ENCODE measurements at regions not wholly inside any gene's neighbourhood (a gene's known extent, or its start where the extent isn't known, plus 50 kb on each side); places are given as distances from the start of the nearest gene placed in this dataset.
"Not testable (repeated sequence)": the region's sequence is repeated elsewhere in the genome, so short reads cannot be mapped to it uniquely, and the experiment has no call there.

DNA sequence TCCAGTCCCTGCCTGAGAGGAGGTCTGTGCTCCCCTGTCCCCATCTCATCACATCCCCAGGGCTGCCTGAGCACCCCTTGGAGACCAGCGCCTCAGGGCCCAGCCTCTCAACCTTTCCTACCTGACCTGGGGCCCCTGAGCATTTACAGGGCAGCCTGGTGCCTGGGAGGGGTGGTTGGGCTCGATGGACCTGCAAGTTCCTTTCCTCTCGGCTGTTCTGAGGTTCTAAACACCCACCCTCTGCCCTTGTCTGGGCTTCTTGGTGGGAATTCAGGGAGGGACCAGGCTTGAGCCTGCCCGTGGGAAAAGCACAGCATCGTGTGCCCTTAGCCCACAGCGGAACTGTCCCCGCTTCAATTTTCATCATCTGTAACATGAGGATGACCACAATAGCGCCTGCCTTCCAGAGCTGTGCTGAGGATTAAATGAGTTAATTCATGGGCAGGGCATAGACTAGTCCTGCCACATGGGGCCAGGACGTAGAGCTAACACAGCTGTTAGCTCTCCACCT, 91.0 kb upstream of the SH3PXD2B start:
- no peak for DNase-seq

DNA sequence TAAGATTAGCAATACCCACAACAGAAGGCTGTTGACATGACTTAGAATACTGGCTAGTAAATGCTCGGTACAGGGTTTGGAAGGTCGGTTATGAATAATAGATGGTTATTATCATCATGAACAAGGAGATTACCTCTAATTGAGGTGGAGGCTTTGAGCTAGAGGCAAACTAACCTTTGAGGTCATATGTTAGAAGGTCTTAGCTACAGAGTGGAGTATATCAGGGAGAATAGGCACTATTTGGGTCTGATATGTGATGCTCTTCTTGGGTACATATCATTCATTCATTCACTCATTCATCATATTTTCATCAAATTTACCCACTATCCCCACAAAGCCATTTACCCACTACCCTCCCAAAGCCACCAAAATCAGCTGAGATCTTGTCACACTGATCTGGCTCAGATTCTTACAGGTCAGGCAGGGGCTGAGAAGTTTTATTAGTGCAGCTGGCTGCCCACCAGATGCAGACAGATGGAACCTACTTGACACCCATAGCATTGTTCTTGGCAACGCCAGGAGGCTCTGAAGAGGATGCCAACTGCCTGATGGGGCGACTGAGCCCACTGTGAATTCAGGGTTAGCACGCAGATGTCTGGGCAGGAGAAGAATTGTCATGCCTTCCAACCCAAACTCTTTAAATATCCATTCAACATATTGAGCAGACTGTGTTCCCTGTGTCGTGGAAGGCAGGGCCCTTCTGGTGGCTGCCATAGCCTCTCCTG, 90.2 kb upstream of the SH3PXD2B start:
- no peak for DNase-seq

DNA sequence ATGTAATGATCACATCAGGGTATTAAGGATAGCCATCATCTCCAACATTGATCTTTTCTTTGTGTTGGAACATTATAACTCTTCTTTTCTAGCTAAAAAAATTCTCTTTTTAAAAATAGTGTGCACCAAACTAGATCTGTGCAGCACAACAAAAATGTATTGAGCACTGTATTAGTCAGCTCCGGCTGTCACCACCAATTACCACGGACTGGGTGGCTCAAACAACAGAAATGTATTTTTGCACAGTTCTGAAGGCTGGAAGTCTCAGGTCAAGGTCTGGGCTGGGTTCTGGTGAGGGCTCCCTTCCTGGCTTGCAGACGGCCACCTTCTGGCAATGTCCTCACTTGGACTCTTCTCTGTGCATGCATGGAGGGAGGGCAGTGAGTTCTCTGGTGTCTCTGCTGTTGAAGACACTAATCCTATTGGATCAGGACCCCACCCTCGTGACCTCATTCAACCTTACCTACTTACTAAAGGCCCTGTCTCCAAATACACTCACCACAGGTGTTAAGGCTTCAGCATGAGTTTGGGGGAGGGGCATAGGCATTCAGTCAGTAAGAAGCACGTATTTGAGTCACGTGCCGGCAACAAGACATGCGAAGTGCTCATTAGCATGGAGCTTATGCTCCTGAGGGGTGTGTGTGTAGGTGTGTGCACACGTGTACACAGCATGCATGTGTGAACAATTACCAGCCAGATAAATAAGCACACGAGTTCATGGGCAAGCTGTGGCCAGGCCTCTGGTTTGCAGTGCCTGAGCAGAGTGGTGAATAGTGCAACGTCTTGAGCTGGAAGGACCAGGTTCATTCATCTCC, 89.4 kb upstream of the SH3PXD2B start:
- no peak for DNase-seq

DNA sequence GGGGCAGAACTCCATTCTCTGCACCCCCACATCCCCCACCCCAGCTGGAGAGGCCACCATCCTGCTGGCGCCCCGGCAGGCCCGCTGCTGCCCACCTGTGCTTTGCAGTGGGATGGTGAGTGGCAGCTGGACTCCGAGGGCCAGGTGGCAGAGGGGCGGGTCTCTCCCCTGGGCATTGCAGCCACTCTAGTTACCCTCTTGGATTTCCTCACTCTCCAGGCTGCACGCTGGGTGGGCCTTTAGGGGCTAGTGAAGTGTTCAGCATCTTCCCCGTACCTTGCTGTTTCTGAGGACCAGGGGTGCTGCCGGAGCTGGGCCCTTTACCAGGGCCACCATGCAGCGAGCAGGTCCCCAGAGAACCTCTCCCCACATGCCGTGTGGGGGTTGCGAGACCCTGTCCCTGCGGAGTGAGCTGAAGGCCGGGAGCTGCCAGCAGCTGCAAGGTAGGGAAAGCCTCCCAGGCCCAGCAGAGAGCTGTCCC, 88.4 kb upstream of the SH3PXD2B start:
- DNase-seq: no peak

DNA sequence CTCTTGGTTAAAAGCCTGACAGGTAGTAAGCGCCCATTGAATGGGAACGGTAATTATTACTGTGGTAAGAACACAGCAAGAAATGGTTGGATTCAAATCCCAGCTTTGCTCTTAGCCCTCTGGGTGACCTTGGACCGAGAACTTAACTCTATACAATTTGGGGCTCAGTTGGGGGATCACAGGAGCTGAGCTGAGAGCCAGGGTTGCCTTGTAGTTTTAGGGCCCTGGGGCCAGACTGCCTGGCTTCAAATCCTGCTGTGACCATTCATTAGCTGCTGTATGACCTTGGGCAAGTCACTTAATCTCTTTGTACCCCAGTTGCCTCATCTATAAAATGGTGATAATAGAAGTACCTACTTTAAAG, 87.4 kb upstream of the SH3PXD2B start:
- DNase-seq: no peak

DNA sequence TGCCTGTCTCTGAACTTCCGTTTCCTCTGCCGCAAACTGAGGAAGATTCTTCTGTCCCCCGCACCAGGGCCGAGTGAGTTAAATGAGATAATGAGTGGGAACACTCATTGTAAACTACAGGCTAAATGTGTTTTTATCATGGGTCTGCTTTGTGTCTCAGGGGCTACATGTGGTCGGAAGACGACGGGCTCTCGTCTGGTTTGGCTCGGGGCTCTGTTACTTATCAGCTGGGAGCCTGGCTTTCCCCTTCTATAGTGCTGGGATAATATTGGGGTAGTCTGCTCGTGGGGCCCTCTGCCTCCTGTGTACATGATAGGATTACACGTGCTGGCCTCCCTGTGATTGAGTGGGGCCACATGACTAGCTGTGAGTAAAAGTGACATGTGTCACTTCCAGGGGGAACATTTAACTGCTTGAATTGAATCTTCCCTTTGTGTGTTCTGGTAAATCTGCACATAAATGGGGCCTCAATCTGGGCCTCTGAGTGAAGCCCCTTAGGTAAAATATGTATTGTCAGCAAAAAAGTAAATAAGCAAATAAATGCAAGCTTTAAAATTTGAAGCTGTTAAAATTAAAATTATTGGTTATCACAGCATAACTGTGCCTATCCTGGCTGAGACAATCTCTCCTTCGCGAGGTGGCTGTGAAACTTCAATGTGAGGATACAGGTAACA, 86.9 kb upstream of the SH3PXD2B start:
- no peak for DNase-seq

DNA sequence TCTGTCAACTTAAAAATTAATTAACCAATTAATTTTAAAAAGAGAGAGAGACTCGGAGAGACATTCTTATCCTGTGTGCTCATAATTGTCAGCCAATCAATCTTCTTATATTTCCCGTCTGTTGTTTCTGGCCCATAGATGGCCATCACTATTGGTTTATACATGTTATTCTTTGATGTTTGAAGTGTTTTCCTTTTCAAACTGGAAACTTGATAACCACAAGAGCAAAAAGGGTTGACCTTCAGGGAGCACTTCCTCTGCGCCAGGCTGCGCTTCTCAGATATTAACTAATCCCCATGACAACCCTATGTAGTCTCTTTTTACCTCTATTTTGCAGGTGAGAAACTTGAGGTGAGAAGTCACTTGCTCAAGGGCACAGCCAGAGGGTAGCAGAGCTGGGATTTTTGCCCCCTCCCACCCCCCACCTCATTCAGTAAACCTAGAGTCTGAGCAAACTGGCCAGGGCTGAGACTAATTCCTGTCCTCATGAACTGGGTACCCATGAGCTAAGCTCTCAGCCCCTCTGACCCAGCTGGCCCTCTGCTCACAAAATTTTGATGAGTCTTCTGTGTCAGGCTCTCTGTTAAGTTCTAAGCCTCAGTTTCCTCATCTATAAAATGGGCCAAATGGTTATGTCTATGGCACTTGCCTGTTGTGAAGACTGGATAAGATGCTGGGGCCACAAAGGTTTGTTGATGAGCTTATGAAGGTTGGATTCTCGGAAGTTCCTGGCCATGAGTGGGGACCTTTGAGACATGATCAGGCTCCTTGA, 86.0 kb upstream of the SH3PXD2B start:
- no peak for DNase-seq

DNA sequence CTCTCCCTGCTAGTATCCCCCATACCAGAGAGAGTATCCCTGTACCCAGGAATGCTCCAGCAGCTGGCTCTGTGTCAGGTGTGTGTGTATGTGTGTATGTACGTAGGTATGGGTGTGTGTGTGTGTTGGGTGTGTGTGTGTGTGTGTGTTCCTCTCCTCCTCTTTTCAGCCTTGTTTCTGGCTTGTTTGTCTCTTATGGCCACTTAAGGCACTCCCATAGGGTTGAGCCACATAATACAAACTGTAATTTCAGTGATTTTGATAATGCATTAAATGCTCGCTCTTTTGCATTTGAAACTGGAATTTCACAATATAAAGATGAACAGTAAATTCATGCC, 80.8 kb upstream of the SH3PXD2B start:
- no peak for DNase-seq

DNA sequence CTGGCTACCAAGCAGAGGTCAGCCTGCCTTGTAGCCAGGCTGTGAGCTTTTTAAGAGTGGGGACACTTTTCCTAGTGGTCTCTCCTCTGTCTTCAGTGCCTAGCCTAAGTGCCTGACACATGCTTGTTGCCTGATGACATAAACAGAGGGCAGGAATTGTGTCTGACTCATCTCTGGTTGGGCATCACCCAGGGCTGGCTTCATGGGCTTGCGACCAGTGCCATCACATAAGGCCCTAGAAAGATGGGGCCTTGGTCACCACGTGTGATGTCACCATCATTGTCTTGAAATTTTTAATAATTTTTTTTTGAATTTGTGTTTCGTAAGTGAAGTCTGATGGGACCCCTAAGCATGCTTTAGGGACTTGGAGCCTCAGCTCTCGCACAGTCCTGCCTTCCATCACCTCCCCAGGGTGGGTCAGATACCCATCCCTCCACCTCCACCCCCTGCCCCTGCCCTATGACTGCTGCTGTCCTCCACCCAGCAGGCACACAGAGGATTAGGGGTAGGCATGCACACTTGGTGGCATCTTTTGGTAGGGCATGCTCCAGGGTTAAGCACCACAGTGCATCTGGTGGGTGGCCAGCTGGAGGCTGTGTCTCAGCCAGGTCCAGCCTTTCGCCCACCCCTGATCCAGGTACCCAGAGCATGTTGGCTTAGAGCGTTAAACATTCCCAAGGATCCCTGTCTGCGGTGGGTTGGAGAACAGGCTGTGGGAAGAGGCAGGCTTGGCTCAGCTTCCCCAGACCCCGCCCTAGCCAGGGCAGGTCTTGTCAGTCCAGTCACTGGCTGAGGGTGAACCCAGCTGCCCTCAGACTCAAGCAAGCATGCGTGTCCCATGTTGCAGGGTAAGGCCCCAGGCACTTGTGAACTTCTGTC, 80.1 kb upstream of the SH3PXD2B start:
- DNase-seq: no peak

DNA sequence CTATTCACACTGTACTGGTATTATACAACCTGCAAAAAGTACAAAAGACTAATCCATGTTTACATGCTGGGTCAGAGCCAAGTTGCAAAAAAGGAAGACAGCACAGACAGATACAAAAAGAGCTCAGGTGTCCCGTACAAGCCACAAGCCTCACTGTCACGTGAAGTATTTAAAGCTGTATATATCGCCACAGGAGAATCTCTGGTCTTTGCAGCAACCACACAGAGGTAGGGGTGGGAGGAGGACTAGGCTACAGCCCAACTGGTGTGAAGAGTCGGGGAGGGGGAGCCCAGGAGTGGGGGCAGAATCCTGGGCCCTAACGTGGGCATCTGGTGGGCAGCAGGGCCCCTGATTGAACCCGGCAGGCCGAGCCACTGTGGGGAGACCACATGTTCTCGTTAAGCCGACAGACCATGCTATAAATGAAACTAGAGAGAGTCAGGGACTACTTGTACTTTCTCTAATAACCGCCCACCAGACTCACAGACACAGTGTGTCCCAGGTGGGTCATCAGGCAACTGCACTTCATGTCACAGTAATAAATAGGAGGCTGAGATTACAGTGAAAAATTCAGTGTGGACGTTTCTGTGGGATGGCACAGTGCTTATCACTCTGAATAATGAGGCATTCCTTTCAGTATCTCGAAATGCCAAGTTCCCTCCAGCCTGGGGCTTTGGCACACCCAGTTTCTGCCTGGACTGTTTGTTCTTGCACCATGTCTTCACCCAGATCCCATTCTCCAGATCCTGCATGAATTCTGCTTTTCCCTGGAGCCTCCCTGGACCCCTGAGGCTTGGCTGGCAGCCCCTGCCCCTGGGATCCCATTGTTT, 79.3 kb upstream of the SH3PXD2B start:
- DNase-seq: no peak

DNA sequence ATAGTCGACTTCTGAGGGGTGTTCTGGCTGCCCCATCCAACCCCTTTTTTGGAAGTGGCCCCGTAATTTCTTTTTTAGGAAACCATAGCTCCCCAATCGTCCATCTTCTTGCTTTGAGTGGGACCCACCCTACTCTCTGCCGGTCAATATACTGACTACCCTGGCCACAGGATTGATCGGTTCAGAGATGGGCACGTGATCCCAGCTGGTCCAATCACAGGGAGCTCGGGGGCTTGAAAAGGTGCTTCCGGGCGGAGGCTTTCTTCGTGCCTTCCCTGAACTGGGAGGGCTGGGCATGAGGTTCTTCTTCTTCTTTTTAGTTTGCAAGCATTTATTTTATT, 78.7 kb upstream of the SH3PXD2B start:
- DNase-seq: no peak

DNA sequence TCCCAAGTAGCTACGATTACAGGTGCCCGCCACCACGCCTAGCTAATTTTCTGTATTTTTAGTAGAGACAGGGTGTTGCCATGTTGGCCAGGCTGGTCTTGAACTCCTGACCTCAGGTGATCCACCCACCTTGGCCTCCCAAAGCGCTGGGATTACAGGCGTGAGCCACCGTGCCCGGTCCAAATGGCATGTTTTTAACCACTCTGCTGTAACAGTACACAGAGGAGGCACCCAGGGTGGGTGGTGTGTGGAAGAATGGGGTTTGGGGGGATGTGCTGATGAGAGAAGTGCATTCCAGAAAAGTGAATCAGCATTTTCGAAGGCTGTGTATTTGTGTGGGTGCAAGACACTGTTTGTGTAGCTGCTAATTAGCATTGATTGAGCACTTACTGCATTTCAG, 78.1 kb upstream of the SH3PXD2B start:
- not testable (repeated sequence) for DNase-seq

DNA sequence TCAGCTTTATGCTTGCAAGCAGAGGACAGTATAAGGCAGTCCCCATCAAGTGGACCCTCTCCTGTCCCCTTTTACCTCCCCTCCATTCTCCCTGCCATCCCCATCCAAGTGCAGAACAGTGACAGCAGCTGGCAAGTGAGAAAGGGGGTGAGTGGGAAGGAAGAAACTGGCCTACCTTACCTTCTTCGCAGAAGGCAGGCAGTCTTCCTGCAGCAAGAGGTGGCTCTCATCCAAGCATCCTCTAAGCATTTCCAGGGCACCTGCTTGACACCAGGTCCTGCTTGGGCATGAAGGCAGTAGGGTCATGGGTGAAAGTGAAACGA, 77.3 kb upstream of the SH3PXD2B start:
- no peak for DNase-seq

DNA sequence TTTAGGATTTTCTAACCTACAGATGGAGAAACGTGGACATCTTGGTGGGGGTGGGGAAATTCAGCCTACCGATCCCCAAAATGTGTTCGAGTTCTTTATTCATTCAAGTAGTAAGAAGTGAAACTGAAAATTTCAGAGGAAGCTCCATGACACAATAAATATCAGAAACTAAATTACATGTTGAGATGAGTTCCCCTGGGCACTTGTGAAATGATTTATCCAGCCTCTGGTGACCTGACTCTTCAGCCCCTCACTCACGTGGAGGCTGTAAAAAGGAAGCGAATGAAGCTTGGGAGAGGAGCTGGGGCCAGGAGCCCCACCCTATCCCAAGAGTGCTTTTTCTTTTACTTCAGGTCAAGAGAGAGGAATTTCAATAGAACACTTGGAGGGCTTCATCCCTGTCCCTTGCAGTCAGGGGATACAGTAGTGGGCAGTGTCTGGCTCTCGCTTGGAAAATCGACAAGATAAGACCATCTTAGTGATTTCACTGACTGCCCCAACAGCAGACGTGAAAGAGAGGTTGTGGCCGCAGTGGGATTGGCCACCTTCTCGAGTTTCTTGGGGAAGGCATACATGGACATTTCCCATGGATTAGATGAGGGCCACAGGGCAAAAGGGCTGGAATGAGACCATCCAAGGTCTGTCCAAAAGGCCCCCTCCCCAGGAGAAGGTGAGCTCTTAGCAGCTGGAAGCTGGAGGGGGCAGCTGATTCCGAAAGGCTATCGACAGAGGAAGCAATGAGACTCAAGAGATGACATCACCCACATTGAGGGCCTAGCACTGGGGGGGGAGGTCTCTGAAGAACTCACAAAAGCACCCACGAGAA, 76.8 kb upstream of the SH3PXD2B start:
- no peak for DNase-seq

DNA sequence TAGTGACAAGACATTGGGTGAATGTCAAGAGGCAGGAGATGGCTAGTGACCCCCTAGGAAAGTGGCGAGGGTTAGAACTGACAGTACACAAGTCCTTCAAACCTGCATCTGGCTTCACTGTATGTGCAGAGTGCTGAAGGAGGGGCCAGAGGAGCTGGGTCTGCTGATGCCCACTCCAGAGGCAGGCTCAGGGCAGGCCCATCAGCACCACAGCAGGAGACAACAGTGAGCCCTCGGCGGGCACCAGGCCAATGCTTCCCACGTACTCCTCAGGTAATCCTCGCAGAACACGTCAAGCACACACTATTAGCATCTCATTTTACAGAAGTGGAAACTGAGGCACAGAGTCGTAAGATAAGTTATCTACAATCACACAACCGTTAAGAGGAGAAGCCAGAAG, 76.1 kb upstream of the SH3PXD2B start:
- no peak for DNase-seq

DNA sequence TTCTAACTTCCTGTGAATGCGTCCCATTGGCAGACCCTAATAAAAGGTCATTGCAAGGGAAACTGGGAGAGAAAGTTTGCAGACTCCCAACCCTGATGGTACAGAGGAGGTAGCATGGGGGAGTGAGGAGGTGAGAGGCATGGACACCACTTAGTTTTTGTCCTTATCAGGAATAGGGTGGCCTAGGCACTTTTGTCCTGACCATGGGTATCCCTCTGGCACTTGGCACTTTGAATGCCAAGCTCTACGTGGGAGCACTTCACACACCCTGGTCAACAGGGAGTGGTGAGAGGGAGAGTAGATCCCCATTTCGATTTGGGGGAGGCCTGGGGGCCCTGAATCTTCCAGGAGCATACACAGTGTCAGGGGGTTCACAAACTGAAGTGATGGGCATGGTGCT, 75.6 kb upstream of the SH3PXD2B start:
- DNase-seq: no peak

DNA sequence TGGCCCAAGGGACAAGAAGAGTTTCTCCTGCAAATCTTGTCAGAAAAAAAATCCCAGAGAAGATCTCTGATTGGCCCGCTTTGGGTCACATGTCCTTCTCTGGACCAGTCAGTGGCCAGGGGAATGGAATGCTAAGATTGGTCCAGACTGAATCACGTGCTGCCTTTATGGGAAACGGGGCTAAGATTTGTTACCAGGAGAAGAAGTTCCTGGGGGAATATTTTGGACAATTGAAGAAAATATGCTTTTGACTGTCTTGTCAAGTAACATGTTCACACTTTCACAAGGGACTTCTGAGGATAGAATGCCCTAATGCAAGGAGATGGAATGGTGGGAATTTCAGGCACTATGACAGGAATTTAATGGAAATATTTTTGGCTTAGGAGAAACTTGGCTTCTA, 74.1 kb upstream of the SH3PXD2B start:
- no peak for DNase-seq

DNA sequence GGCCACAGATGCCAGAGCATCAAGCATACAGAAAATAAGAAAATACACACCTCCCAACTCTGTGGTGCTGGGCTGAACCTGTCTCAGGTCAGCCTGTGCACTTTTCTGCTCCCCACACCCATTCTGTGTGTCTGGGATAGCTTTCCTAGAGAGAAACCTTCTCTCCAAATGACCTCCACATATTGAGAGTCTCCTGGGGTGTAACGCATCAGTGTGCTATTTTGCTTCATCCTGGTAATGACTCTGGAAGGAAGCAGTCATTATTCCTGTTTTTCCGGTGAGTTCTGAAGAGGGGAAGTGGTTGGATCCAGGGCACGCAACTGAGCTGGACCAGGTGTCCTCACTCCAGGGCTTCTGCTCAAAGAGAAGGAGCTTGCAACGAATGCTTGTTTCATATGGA, 73.2 kb upstream of the SH3PXD2B start:
- DNase-seq: no peak

DNA sequence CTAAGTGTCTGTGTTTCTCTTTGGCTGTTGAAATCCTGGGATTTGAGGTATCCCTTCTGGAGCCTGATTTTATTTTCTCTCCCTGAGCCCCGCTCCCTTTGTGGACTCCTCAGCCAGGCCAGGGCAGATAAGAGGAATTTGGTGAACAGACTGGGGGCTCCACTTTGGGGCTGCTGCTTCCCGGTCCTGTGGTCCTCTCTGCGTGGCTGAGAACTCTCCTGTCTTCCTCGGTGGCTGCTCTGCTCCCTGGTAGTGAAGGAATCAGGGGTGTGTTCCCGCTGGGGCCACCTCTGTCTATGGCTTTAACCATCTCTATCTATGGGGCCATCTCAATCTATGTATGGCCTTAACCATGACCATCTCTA, 71.7 kb upstream of the SH3PXD2B start:
- DNase-seq: no peak

DNA sequence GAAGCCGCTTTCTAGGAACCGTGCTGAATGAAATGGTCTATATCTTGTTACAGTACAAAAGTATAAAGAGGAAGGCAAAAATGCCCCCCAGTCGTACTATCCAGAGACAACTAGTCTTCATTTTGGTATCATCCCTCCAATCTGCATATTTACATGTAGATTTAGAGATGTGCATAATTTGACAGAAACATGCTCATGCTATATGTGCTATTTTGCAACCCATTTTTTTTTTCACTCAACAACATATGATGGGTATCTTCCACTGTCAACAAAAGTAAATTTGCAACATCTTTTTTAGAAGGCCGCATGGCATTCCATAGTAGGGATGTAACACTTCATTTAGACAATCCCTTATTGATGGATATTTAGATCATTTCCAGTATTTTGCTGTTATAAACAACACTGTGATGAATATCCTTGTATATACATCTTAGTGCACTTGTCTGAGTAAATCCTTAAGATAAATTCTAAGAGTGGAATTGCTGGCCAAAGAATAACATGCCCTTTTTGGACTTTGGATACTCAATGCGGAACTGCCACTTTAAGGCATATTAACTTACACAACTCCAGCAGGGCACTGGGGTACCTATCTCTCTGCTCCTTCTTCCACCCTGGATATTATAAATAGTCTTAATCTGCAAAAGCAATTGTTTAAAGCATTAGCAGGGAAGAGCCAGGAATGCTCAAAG, 71.1 kb upstream of the SH3PXD2B start:
- DNase-seq: no peak
